Mesothelial cell of epicardium (in vitro differentiated cells): ENCODE measurements at regions not wholly inside any gene's neighbourhood (a gene's known extent, or its start where the extent isn't known, plus 50 kb on each side); places are given as distances from the start of the nearest gene placed in this dataset.

Experiments used
- DNase-seq, 2 experiments: peaks; one replicate each; pipeline ENCODE4 v3.0.0; 2021; ENCODE audit warnings: low spot score in 2 of 2; ENCODE audit not compliant: unreplicated experiment in 2 of 2
- H3K27ac Mint-ChIP-seq: 2 replicates; pipeline ENCODE4 v1.8.0; 2021; ENCODE audit warnings: mixed read lengths
- H3K27me3 Mint-ChIP-seq: 2 replicates; pipeline ENCODE4 v1.8.0; 2021; ENCODE audit warnings: low read depth, mixed read lengths
- H3K36me3 Mint-ChIP-seq: 2 replicates; pipeline ENCODE4 v1.8.0; 2021; ENCODE audit warnings: mixed read lengths
- H3K4me1 Mint-ChIP-seq: 2 replicates; pipeline ENCODE4 v1.8.0; 2021; ENCODE audit warnings: mixed read lengths
- H3K4me3 Mint-ChIP-seq: 2 replicates; pipeline ENCODE4 v1.8.0; 2021; ENCODE audit warnings: mild to moderate bottlenecking, moderate library complexity, mixed read lengths
- H3K9me3 Mint-ChIP-seq: 2 replicates; pipeline ENCODE4 v1.8.0; 2021; ENCODE audit warnings: mixed read lengths
- CTCF ChIP-seq: fragments of 200-600 bp; sonication (generic); IDR thresholded peaks from one replicate; pipeline ENCODE4 v1.5.0; 2021; ENCODE audit warnings: antibody characterized with exemption; ENCODE audit not compliant: unreplicated experiment

GRCh38 chr4:37054531-37055077 is 189.9 kb upstream of the NWD2 start:
- peaks cover 9% of the 10 kb centered on the region for H3K4me1 Mint-ChIP-seq
- no peak for TF ChIP-seq CTCF
- H3K9me3 Mint-ChIP-seq = no peaks in the 10 kb centered on the region
- DNase-seq = no peak
- peaks cover 9% of the 10 kb centered on the region for H3K27me3 Mint-ChIP-seq
- no peaks in the 10 kb centered on the region for H3K36me3 Mint-ChIP-seq
- H3K27ac Mint-ChIP-seq = no peak overlapping the region
- H3K4me3 Mint-ChIP-seq = no peak overlapping the region

- Mint-ChIP-seq H3K4me1 (no peaks in the 10 kb centered on the region), H3K36me3 (no peaks in the 10 kb centered on the region), H3K27ac (no peak overlapping the region), H3K27me3 (peaks cover 8% of the 10 kb centered on the region), H3K4me3 (no peak overlapping the region), H3K9me3 (no peaks in the 10 kb centered on the region)
- no peak for DNase-seq
- TF ChIP-seq CTCF = no peak
These were observed 185.7 kb upstream of the NWD2 start for GRCh38 chr4:37058826-37059225.

GRCh38 chr4:37066159-37066558 is 178.4 kb upstream of the NWD2 start:
- Mint-ChIP-seq H3K4me1 (no peaks in the 10 kb centered on the region), H3K36me3 (no peaks in the 10 kb centered on the region), H3K9me3 (peaks cover 5% of the 10 kb centered on the region), H3K4me3 (no peak overlapping the region), H3K27me3 (peaks cover 4% of the 10 kb centered on the region), H3K27ac (no peak overlapping the region)
- TF ChIP-seq CTCF = no peak
- no peak for DNase-seq

- H3K27me3 Mint-ChIP-seq = no peaks in the 10 kb centered on the region
- H3K27ac Mint-ChIP-seq = no peak overlapping the region
- H3K36me3 Mint-ChIP-seq = no peaks in the 10 kb centered on the region
- H3K9me3 Mint-ChIP-seq = peaks cover 11% of the 10 kb centered on the region
- TF ChIP-seq CTCF = no peak
- DNase-seq = no peak
- no peaks in the 10 kb centered on the region for H3K4me1 Mint-ChIP-seq
- no peak overlapping the region for H3K4me3 Mint-ChIP-seq
These were observed 176.0 kb upstream of the NWD2 start for GRCh38 chr4:37068580-37068979.

GRCh38 chr4:37070041-37070440 is 174.5 kb upstream of the NWD2 start:
- H3K36me3 Mint-ChIP-seq = no peaks in the 10 kb centered on the region
- no peaks in the 10 kb centered on the region for H3K4me1 Mint-ChIP-seq
- no peaks in the 10 kb centered on the region for H3K27me3 Mint-ChIP-seq
- H3K4me3 Mint-ChIP-seq = no peak overlapping the region
- TF ChIP-seq CTCF = no peak
- H3K27ac Mint-ChIP-seq = no peak overlapping the region
- peaks cover 11% of the 10 kb centered on the region for H3K9me3 Mint-ChIP-seq
- DNase-seq = no peak

GRCh38 chr4:37071576-37071975 is 173.0 kb upstream of the NWD2 start:
- Mint-ChIP-seq H3K9me3 (peaks cover 11% of the 10 kb centered on the region), H3K27me3 (no peaks in the 10 kb centered on the region), H3K36me3 (no peaks in the 10 kb centered on the region), H3K27ac (no peak overlapping the region), H3K4me1 (no peaks in the 10 kb centered on the region), H3K4me3 (no peak overlapping the region)
- no peak for DNase-seq
- no peak for TF ChIP-seq CTCF
